NCI-H1694 treated with DMSO at 0.1 percent for 48 hours (cell line): ENCODE measurements at regions not wholly inside any gene's neighbourhood (a gene's known extent, or its start where the extent isn't known, plus 50 kb on each side); places are given as distances from the start of the nearest gene placed in this dataset.

Source experiments
- DNase-seq: peaks from one replicate; lab custom pipeline; 2025; lab: John Stamatoyannopoulos, UW

DNA sequence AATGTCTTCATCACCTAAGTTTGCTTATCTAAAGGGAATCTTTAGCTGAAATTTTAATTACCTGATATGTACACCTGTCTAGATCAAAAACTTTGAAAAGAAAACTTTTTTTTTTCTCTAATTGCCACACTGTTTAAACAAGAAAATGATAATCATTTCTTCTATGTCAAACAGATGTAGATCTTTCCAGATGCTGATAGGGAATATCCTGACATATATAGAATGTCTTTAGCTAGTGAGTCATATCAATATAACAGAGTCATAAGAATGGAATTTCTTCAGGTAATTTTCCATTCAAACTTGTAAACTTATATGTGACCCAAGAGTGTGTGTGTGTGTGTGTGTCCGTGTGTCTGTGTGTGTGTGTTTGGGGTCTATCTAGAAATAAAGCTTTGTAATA lies 271.9 kb downstream of the GPM6A start:
- no peak for DNase-seq

DNA sequence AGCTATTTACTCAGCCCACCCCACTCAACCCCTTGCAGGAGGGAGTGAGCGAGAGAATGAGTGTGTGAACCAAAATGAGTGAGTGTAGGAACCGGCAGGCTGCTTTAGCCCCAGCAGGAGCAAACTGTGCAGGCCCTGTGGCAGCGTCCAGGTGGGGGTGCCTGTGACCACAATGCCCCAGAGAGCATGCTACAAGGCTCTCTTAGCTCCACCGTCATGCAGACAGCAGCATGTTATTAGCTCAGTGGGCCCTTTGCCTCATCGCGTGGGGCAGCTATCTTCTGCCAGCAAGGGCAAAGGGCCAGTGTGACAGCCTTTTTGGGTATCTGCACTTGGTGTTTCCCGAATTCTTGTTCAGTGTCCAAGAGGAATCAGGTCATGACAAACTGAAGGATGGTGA lies 271.3 kb downstream of the GPM6A start:
- DNase-seq = no peak

DNA sequence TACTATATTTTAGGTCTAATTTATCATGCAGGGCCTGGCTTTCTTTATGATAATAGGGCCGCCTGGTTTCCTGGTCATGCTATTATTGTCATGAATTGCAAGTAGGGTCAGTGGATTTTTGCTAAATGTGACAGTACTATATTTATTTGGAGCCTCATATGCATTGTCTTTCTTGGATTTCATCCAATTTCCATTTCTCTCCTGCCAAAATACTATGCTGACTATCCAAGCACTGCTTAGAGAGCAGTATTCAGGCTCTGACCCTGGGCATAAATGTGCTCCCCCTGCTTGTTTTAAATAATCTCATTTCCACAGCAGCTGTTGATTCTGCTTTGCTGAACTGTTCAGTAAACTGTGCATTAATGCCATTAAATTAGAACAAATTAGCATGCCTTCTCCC lies 269.3 kb downstream of the GPM6A start:
- DNase-seq = no peak

DNA sequence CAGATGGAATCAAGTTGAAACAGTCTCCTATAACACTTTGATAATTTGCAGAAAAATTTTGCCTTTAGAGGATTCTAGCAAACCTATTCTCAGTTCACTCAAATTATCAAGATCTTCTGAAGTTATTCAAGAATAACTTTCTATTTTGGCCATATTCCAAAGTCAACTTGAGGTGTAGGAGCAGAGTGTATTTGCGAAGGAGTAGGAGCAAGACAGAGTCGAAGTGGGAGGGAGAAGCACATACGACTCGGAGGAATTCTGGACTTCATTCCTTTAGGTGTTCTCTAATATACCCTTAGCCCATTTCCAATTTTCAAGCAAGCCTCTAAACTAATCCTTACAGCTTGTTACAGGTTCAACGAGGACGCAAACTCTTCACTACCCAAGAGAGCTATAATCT lies 252.9 kb downstream of the GPM6A start:
- no peak for DNase-seq

DNA sequence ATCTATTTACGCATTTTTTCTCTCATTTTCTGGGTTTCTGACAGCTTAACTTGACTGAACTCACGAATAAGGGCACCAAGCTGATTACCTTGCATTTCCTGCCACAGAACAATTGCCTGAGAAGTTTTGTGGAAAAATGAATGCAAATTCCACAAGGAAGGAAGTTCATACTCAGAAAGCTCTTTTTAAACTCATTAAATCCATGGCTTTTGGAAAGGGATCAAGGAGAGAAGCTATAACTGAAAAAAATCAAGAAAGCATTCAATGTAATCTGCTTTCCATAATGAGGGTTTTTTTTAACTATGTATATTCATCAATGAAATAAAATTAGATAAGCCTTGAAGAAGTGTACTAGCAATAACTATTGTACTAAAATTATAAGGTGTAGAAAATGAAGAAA lies 252.5 kb downstream of the GPM6A start:
- no peak for DNase-seq

DNA sequence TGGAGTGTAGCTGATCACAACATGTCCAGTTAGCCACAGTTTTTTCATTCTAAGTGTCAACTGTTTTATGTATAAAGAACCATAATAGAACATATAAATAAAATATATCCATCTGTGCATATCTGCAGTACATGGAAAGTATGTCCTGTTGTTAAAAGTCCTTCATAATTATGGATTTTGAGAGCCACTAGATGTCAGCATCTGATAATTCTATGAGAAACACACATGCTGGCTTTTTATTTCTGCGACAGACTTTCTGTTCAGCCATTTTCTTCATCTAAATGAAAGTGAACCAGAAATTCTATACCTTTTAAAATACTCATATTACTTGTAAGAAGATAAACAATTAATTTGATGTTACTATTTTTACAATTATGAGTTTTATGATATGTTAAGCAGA lies 251.5 kb downstream of the GPM6A start:
- DNase-seq = no peak

DNA sequence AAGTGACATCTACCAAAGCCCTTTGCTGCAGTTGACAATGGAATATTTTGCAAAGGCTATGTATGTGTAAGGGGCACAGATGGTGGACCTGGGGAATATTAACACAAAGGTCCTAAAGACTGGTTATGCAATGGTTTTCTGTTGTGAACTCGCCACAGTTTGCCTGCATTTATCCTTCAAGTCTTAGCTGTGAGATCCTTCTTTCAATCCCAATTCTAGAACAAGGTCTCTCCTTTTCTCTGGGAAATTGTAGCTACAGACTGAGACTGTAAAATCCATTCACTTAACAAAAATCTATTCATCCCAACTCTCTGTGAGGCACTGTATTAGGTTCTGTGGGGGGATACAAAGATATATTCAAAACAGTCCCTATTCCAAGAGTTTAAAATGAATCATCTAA lies 250.4 kb downstream of the GPM6A start:
- no peak for DNase-seq

DNA sequence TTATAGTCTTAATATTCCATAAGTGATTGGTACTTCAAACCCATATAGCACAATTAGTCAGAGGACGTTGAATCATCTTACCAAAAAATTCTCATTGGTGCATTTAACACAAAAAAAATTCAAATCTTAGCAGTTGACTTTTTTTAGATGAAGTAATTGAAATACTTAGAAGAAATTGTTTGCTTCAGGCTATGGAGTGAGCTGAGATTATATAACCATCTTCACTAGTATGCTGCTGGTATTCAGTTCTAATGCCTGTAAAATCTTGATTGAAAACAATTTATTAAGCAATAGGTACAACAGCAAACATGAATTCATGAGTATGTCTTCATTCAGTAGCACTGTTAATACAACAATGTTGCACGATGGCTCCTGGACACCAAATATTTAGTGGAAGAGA lies 250.0 kb downstream of the GPM6A start:
- DNase-seq = no peak

DNA sequence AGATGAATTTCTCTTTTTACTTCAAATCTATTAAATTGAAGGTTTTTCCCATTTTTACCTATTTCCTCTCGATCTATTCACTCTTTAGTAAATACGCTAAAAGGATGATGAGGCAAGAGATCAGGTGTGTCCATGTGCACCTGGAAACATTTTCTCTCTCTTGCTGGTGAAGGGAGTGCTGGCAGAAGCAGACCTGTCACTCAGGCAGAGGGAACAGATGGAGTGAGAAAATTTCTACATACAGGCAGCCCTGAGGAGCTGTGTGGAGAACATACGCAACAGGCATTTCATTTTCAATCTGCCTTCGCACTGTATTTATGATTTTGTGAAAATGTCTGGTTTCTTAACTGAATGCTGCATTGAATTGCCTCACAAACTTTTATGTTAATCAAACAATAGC lies 249.5 kb downstream of the GPM6A start:
- no peak for DNase-seq
